ENCODE measurements at regions not wholly inside any gene's neighbourhood (a gene's known extent, or its start where the extent isn't known, plus 50 kb on each side); places are given as distances from the start of the nearest gene placed in this dataset.

GRCh38 chr10:28075424-28075823, 76.5 kb upstream of the ODAD2 start (continued):
- TF ChIP-seq PTRF (tag; IDR thresholded peaks at IDR 0.05) = no peak
- no peak for TF ChIP-seq TARDBP (IDR thresholded peaks at IDR 0.05)
- no peak for TF ChIP-seq GTF3C2 (IDR thresholded peaks at IDR 0.05; ENCODE audit: borderline replicate concordance, extremely low read depth, insufficient read length)
- TF ChIP-seq ZNF436 (CRISPR knock-in tag; IDR thresholded peaks at IDR 0.05) = no peak
- TF ChIP-seq, protein P1, sequence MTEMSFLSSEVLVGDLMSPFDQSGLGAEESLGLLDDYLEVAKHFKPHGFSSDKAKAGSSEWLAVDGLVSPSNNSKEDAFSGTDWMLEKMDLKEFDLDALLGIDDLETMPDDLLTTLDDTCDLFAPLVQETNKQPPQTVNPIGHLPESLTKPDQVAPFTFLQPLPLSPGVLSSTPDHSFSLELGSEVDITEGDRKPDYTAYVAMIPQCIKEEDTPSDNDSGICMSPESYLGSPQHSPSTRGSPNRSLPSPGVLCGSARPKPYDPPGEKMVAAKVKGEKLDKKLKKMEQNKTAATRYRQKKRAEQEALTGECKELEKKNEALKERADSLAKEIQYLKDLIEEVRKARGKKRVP (CRISPR knock-in tag; IDR thresholded peaks at IDR 0.05) = no peak
- TF ChIP-seq ZNF75A (CRISPR knock-in tag; IDR thresholded peaks at IDR 0.05) = no peak

- in situ Hi-C loops (cut with MboI) (no loop called here), intact Hi-C loops (cut with micrococcal nuclease) (no loop called here)
- no peak for DNase-seq (ENCODE audit: extremely low read depth in 1 of 4, low spot score in 3 of 4)
- no peak overlapping the region for H3K4me3 ChIP-seq
- H3K4me1 ChIP-seq (replicated peaks in 1 of 2; ENCODE audit: control insufficient read depth in 2 of 2, insufficient read depth in 2 of 2, low read length in 2 of 2) = no peaks in the 10 kb centered on the region
- no peak overlapping the region for H3K9ac ChIP-seq (ENCODE audit: insufficient read depth in 1 of 2, low read depth in 2 of 2, low read length in 2 of 2)
- ATAC-seq = no peak
- CTCF ChIA-PET (ENCODE audit: low intra/inter-chr PET ratio) = no interaction called here
- no peak overlapping the region for H2AFZ ChIP-seq (ENCODE audit: low read depth, low read length)
- H3K9me3 ChIP-seq (replicated peaks; ENCODE audit: control insufficient read depth, insufficient read depth, low read depth, low read length) = no peaks in the 10 kb centered on the region
- no TSS peak for BruUV-seq (replicated peaks)
- no peaks in the 10 kb centered on the region for H4K20me1 ChIP-seq (replicated peaks; ENCODE audit: control insufficient read depth, insufficient read depth, low read length)
- POLR2A ChIA-PET = no interaction called here
- H3K9me1 ChIP-seq (ENCODE audit: control insufficient read depth, insufficient read depth, low read length) = no peaks in the 10 kb centered on the region
- H3K36me3 ChIP-seq (ENCODE audit: control insufficient read depth, insufficient read depth, low read length) = no peaks in the 10 kb centered on the region
- H3K27me3 ChIP-seq (ENCODE audit: control insufficient read depth in 2 of 2, insufficient read depth in 2 of 2, low read length in 2 of 2) = no peaks in the 10 kb centered on the region
- WGBS (ENCODE audit: insufficient coverage, low coverage, missing lambda C conversion rate) = 0% methylated on average over 1 of the region's 1 CpG
- no peak overlapping the region for H3K4me2 ChIP-seq (ENCODE audit: insufficient read depth, low read length)
- H3K79me2 ChIP-seq (ENCODE audit: control insufficient read depth, insufficient read depth, low read length) = no peaks in the 10 kb centered on the region
- FAIRE-seq = no peak
- H3K27ac ChIP-seq (ENCODE audit: extremely low read depth, low read depth, low read length) = no peak overlapping the region
- TF ChIP-seq ZNF75A (CRISPR knock-in tag; IDR thresholded peaks at IDR 0.05) (no peak), FOXA3 (CRISPR knock-in tag; conservative IDR thresholded peaks at IDR 0.05 in 1 of 2, IDR thresholded peaks at IDR 0.05 in 1 of 2) (no peak), ATF3 (IDR thresholded peaks at IDR 0.05) (no peak), ATF3 (CRISPR knock-in tag; conservative IDR thresholded peaks at IDR 0.05) (no peak), YY1 (IDR thresholded peaks at IDR 0.05; ENCODE audit: borderline replicate concordance in 1 of 3, control insufficient read depth in 1 of 3, extremely low read depth in 1 of 3, insufficient read depth in 3 of 3, insufficient read length in 1 of 3, insufficient replicate concordance in 2 of 3, low read depth in 1 of 3, low read length in 2 of 3) (no peak), ERF (CRISPR knock-in tag; IDR thresholded peaks at IDR 0.05) (no peak), BRF1 (IDR thresholded peaks at IDR 0.05; ENCODE audit: borderline replicate concordance, extremely low read depth, insufficient read length) (no peak), SMARCB1 (IDR thresholded peaks at IDR 0.05; ENCODE audit: insufficient read length, low read depth) (no peak), GTF2F1 (IDR thresholded peaks at IDR 0.05; ENCODE audit: low read depth, low read length) (no peak), SOX6 (IDR thresholded peaks at IDR 0.05) (no peak), HDAC1 (IDR thresholded peaks at IDR 0.05) (no peak)
- TF ChIP-seq, protein P2, sequence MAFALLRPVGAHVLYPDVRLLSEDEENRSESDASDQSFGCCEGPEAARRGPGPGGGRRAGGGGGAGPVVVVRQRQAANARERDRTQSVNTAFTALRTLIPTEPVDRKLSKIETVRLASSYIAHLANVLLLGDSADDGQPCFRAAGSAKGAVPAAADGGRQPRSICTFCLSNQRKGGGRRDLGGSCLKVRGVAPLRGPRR (CRISPR knock-in tag; IDR thresholded peaks at IDR 0.05) = no peak
These were observed 73.7 kb upstream of the ODAD2 start for GRCh38 chr10:28072573-28072972.
